ENCODE measurements at regions not wholly inside any gene's neighbourhood (a gene's known extent, or its start where the extent isn't known, plus 50 kb on each side); places are given as distances from the start of the nearest gene placed in this dataset.
A peak's percentile ranks its signal among the peaks of the same experiment; 100 is the strongest.

DNA sequence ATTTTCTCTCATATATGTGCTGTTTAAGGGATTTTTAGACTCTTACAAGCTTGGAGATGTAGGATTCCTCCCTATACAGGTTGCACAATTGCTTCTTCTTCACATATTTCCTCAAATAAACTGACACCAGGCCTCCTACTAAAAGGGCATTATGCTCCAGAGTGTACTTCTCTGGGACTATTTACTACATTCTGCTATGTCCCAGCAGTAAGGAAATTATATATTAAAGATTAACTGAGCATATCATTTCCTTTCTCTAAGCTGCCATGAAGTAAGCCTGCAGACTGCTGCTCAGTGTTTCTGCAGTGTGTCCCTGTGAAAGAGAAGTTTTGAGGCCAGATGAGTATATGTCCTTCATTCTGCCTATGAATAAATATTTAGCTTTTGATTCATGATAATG, 356.9 kb upstream of the NUDT12 start (continued):
- TF ChIP-seq IRF3 (IDR thresholded peaks at IDR 0.05; ENCODE audit: low read depth, low read length) = no peak
- no peak for TF ChIP-seq GATA2 (CRISPR knock-in tag; IDR thresholded peaks at IDR 0.05)
- TF ChIP-seq ELF1 (IDR thresholded peaks at IDR 0.05) = no peak
- TF ChIP-seq RFX5 (IDR thresholded peaks at IDR 0.05; ENCODE audit: low read length) = no peak
- no peak for TF ChIP-seq EP300 (IDR thresholded peaks at IDR 0.05; ENCODE audit: borderline replicate concordance in 1 of 2, low read depth in 1 of 2, low read length in 1 of 2)
- TF ChIP-seq, protein P1, sequence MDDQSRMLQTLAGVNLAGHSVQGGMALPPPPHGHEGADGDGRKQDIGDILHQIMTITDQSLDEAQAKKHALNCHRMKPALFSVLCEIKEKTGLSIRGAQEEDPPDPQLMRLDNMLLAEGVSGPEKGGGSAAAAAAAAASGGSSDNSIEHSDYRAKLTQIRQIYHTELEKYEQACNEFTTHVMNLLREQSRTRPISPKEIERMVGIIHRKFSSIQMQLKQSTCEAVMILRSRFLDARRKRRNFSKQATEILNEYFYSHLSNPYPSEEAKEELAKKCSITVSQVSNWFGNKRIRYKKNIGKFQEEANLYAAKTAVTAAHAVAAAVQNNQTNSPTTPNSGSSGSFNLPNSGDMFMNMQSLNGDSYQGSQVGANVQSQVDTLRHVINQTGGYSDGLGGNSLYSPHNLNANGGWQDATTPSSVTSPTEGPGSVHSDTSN (IDR thresholded peaks at IDR 0.05) = no peak
- no peak for TF ChIP-seq SMC3 (IDR thresholded peaks at IDR 0.05; ENCODE audit: low read depth, low read length)
- TF ChIP-seq MEF2A (IDR thresholded peaks at IDR 0.05; ENCODE audit: borderline replicate concordance, low read depth) = no peak

- Histone ChIP-seq H3K9ac (peak overlapping the region; percentile 6; the same call in 1 of the 2 replicates), H3K36me3 (replicated peaks in 1 of 2; ENCODE audit: control insufficient read depth in 1 of 2, insufficient read depth in 2 of 2, low read length in 1 of 2) (no peaks in the 10 kb centered on the region), H2AFZ (ENCODE audit: low read depth) (peak overlapping the region; percentile 79; the same call in 1 of the 2 replicates), H3K4me1 (ENCODE audit: control insufficient read depth in 1 of 2, insufficient read depth in 2 of 2, low read depth in 1 of 2, low read length in 1 of 2) (peaks cover 0 to 14% of the 10 kb centered on the region in 2 experiments; a peak in 2 of 4 replicates), H3K27me3 (ENCODE audit: insufficient read depth) (no peaks in the 10 kb centered on the region), H3K9me3 (no peaks in the 10 kb centered on the region), H4K20me1 (ENCODE audit: insufficient read depth) (no peaks in the 10 kb centered on the region), H3K27ac (ENCODE audit: low read depth in 2 of 2, low read length in 1 of 2) (peak overlapping the region; percentile 58 to 77; a peak in 3 of 4 replicates), H3F3A (replicated peaks; ENCODE audit: insufficient read depth) (peaks cover 6% of the 10 kb centered on the region), H3K79me2 (ENCODE audit: insufficient read depth) (no peaks in the 10 kb centered on the region), H3K9me2 (no peaks in the 10 kb centered on the region), H3K4me2 (no peak overlapping the region; the same call in 1 of the 2 replicates), H3K4me3 (ENCODE audit: low read depth in 2 of 2, low read length in 1 of 2) (no peak overlapping the region)
- TF ChIP-seq TEAD4 (IDR thresholded peaks at IDR 0.05; ENCODE audit: borderline replicate concordance, insufficient read depth) (peak; percentile 60; the same call in 1 of the 2 replicates), TCF12 (IDR thresholded peaks at IDR 0.05) (peak; percentile 24; the same call in 1 of the 2 replicates), MEF2A (IDR thresholded peaks at IDR 0.05; ENCODE audit: borderline replicate concordance, low read depth) (peak; percentile 26; the same call in 1 of the 2 replicates), FOSL2 (IDR thresholded peaks at IDR 0.05; ENCODE audit: borderline replicate concordance, low read depth) (peak; percentile 17; the same call in 1 of the 2 replicates), RAD21 (IDR thresholded peaks at IDR 0.05; ENCODE audit: low read length) (no peak), CTCF (IDR thresholded peaks at IDR 0.05) (no peak), NFIC (IDR thresholded peaks at IDR 0.05; ENCODE audit: borderline replicate concordance) (0 out of 2 replicates have a peak, but pooled peaks have one; percentile 15), REST (IDR thresholded peaks at IDR 0.05; ENCODE audit: low read depth, low read length) (no peak), JUND (IDR thresholded peaks at IDR 0.05) (0 out of 2 replicates have a peak, but pooled peaks have one; percentile 7)
- TF ChIP-seq, protein P2, sequence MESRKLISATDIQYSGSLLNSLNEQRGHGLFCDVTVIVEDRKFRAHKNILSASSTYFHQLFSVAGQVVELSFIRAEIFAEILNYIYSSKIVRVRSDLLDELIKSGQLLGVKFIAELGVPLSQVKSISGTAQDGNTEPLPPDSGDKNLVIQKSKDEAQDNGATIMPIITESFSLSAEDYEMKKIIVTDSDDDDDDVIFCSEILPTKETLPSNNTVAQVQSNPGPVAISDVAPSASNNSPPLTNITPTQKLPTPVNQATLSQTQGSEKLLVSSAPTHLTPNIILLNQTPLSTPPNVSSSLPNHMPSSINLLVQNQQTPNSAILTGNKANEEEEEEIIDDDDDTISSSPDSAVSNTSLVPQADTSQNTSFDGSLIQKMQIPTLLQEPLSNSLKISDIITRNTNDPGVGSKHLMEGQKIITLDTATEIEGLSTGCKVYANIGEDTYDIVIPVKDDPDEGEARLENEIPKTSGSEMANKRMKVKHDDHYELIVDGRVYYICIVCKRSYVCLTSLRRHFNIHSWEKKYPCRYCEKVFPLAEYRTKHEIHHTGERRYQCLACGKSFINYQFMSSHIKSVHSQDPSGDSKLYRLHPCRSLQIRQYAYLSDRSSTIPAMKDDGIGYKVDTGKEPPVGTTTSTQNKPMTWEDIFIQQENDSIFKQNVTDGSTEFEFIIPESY (IDR thresholded peaks at IDR 0.05; ENCODE audit: borderline replicate concordance, low read depth) = no peak
- TF ChIP-seq, protein P1 (IDR thresholded peaks at IDR 0.05) = 0 out of 2 replicates have a peak, but pooled peaks have one; percentile 26
- ChIA-PET CTCF (no interaction called here), POLR2A (no interaction called here)
- DNase-seq = no peak
Observed at GRCh38 chr5:103918668-103919367, 356.2 kb upstream of the NUDT12 start.
